ENCODE measurements at regions not wholly inside any gene's neighbourhood (a gene's known extent, or its start where the extent isn't known, plus 50 kb on each side); places are given as distances from the start of the nearest gene placed in this dataset.

DNA sequence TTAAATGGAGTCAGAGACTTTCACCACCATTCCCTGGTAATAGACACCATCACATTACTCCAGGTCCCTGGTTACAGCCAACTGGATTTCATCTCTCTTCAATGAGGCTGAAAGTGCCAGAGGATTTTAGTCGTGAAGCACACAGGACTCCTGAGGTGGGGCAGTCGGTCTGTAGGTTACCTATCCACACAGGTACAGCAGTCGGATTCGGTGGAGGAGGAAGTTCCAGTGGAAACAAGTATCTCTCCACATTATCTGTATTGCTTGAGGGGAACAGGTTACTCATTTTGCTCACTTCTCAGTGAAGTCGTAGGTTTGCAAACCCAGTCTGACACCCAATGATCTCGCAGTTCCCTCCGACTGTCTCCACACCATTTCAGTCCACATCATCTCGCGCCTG, 82.3 kb upstream of the TMEM45B start:
- SMC1A ChIA-PET (ENCODE audit: uncharacterized antibody, unreplicated experiment): no interaction called here
- CTCF ChIA-PET: no interaction called here

More for the DNA sequence above, 82.3 kb upstream of the TMEM45B start:
- POLR2A ChIA-PET: no interaction called here
- H2AFZ ChIP-seq (ENCODE audit: control insufficient read depth, low read depth, low read length): no peak overlapping the region
- H3K4me1 ChIP-seq (ENCODE audit: control insufficient read depth, insufficient read depth, low read length): no peaks in the 10 kb centered on the region
- no peak overlapping the region for H3K4me3 ChIP-seq
- RAD21 ChIA-PET (ENCODE audit: unreplicated experiment): no interaction called here
- no peaks in the 10 kb centered on the region for H3K36me3 ChIP-seq (ENCODE audit: control insufficient read depth in 2 of 2, insufficient read depth in 2 of 2, low read length in 1 of 2)
- no peak for ATAC-seq
- no peak for DNase-seq (ENCODE audit: low read depth, low spot score)
- no peak overlapping the region for H3K4me2 ChIP-seq (ENCODE audit: control insufficient read depth, insufficient read depth)
- BruUV-seq (replicated peaks): no TSS peak
- no peaks in the 10 kb centered on the region for H3K9me3 ChIP-seq (replicated peaks; ENCODE audit: control insufficient read depth, insufficient read depth, low read length)
- no peaks in the 10 kb centered on the region; a peak in 1 of 4 replicates for H3K27me3 ChIP-seq (replicated peaks in 1 of 2; ENCODE audit: control insufficient read depth in 2 of 2, insufficient read depth in 2 of 2, low read length in 1 of 2)
- no peaks in the 10 kb centered on the region for H4K20me1 ChIP-seq (ENCODE audit: control insufficient read depth, insufficient read depth)
- FAIRE-seq: no peak
- no peak overlapping the region for H3K9ac ChIP-seq (ENCODE audit: control insufficient read depth, insufficient read depth, low read length)
- no peaks in the 10 kb centered on the region for H3K79me2 ChIP-seq (ENCODE audit: control insufficient read depth, insufficient read depth, low read length)
- TF ChIP-seq ETV6 (conservative IDR thresholded peaks at IDR 0.05 in 1 of 2, IDR thresholded peaks at IDR 0.05 in 1 of 2; ENCODE audit: borderline replicate concordance in 1 of 2, low read depth in 1 of 2) (no peak), ATF7 (IDR thresholded peaks at IDR 0.05; ENCODE audit: low read depth) (no peak), MTA3 (IDR thresholded peaks at IDR 0.05; ENCODE audit: borderline replicate concordance, low read length) (no peak), RELA (IDR thresholded peaks at IDR 0.05; ENCODE audit: borderline replicate concordance, partially characterized antibody) (no peak), MEF2A (IDR thresholded peaks at IDR 0.05; ENCODE audit: insufficient read depth, low read depth, low read length) (no peak), ZZZ3 (IDR thresholded peaks at IDR 0.05; ENCODE audit: control insufficient read depth, insufficient read length, low read depth) (no peak), ZNF24 (IDR thresholded peaks at IDR 0.05) (no peak)
- TF ChIP-seq, protein P1, sequence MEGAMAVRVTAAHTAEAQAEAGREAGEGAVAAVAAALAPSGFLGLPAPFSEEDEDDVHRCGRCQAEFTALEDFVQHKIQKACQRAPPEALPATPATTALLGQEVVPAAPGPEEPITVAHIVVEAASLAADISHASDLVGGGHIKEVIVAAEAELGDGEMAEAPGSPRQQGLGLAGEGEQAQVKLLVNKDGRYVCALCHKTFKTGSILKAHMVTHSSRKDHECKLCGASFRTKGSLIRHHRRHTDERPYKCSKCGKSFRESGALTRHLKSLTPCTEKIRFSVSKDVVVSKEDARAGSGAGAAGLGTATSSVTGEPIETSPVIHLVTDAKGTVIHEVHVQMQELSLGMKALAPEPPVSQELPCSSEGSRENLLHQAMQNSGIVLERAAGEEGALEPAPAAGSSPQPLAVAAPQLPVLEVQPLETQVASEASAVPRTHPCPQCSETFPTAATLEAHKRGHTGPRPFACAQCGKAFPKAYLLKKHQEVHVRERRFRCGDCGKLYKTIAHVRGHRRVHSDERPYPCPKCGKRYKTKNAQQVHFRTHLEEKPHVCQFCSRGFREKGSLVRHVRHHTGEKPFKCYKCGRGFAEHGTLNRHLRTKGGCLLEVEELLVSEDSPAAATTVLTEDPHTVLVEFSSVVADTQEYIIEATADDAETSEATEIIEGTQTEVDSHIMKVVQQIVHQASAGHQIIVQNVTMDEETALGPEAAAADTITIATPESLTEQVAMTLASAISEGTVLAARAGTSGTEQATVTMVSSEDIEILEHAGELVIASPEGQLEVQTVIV (IDR thresholded peaks at IDR 0.05; ENCODE audit: borderline replicate concordance, partially characterized antibody): no peak
- TF ChIP-seq, protein P2, sequence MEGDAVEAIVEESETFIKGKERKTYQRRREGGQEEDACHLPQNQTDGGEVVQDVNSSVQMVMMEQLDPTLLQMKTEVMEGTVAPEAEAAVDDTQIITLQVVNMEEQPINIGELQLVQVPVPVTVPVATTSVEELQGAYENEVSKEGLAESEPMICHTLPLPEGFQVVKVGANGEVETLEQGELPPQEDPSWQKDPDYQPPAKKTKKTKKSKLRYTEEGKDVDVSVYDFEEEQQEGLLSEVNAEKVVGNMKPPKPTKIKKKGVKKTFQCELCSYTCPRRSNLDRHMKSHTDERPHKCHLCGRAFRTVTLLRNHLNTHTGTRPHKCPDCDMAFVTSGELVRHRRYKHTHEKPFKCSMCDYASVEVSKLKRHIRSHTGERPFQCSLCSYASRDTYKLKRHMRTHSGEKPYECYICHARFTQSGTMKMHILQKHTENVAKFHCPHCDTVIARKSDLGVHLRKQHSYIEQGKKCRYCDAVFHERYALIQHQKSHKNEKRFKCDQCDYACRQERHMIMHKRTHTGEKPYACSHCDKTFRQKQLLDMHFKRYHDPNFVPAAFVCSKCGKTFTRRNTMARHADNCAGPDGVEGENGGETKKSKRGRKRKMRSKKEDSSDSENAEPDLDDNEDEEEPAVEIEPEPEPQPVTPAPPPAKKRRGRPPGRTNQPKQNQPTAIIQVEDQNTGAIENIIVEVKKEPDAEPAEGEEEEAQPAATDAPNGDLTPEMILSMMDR (IDR thresholded peaks at IDR 0.05 in 2 of 3, conservative IDR thresholded peaks at IDR 0.05 in 1 of 3; ENCODE audit: control insufficient read depth in 2 of 3, extremely low read depth in 1 of 3, insufficient read depth in 1 of 3, low read depth in 3 of 3, low read length in 3 of 3): no peak
- intact Hi-C loops (cut with micrococcal nuclease; ENCODE audit: unreplicated experiment) (no loop called here), in situ Hi-C loops (cut with MboI) (no loop called here)
- no peak overlapping the region for H3K27ac ChIP-seq (ENCODE audit: control insufficient read depth, insufficient read depth)
- 67% methylated on average over 9 of the region's 9 CpGs for WGBS (ENCODE audit: insufficient coverage, insufficient replicate concordance, low lambda C conversion rate, missing lambda C conversion rate)
